ENCODE measurements at regions not wholly inside any gene's neighbourhood (a gene's known extent, or its start where the extent isn't known, plus 50 kb on each side); places are given as distances from the start of the nearest gene placed in this dataset.

DNA sequence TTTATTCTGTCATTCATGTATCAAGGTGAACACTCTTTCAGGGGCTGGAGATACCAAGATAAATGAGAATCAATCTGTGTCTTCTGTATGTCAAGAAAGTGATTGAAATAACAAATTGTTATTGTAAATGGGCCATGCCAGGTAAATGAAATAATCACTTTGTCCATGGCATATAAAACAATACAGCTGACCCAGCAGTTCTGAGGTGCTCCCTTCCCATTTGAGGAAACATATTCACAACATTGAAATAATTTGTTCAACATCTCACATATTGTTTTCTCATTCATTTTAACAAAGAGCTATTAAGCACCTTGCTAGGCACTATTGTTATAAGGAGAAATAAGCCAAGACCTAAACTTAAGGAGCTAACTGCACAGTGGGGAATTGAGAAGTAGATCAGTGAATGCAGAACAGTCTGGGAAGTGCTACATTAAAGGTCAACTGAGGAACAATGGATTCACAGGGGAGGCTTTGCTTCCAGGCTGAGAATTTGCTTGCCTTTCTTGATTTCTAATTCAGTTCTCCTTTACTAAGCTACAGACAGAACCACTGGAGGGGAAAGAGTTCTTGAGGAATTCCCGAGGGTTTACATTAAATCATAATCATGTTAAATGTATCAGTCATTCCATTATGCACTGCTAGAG is 806.3 kb upstream of the ARPP21 start:
- ChIA-PET POLR2A (ENCODE audit: unreplicated experiment) (no interaction called here), CTCF (no interaction called here)
- Histone ChIP-seq H3K4me1 (replicated peaks; ENCODE audit: insufficient read depth) (no peaks in the 10 kb centered on the region), H3K9me2 (ENCODE audit: insufficient read depth) (no peaks in the 10 kb centered on the region), H3K27ac (no peak overlapping the region), H3K9me3 (ENCODE audit: insufficient read depth, low read depth) (no peaks in the 10 kb centered on the region), H2AFZ (no peak overlapping the region), H3K4me3 (no peak overlapping the region), H3K36me3 (ENCODE audit: low read depth) (no peaks in the 10 kb centered on the region), H3F3A (ENCODE audit: insufficient read depth, low read depth) (no peaks in the 10 kb centered on the region), H3K27me3 (ENCODE audit: insufficient read depth, low read depth) (no peaks in the 10 kb centered on the region), H3K4me2 (no peak overlapping the region), H3K79me2 (ENCODE audit: low read depth) (no peaks in the 10 kb centered on the region), H4K20me1 (ENCODE audit: insufficient read depth) (no peaks in the 10 kb centered on the region)
- no TSS peak for BruUV-seq (replicated peaks)
- intact Hi-C loops (cut with micrococcal nuclease; ENCODE audit: unreplicated experiment), result no loop called here
- TF ChIP-seq EZH2 (IDR thresholded peaks at IDR 0.05; ENCODE audit: low read depth), result no peak
- TF ChIP-seq, protein P1, sequence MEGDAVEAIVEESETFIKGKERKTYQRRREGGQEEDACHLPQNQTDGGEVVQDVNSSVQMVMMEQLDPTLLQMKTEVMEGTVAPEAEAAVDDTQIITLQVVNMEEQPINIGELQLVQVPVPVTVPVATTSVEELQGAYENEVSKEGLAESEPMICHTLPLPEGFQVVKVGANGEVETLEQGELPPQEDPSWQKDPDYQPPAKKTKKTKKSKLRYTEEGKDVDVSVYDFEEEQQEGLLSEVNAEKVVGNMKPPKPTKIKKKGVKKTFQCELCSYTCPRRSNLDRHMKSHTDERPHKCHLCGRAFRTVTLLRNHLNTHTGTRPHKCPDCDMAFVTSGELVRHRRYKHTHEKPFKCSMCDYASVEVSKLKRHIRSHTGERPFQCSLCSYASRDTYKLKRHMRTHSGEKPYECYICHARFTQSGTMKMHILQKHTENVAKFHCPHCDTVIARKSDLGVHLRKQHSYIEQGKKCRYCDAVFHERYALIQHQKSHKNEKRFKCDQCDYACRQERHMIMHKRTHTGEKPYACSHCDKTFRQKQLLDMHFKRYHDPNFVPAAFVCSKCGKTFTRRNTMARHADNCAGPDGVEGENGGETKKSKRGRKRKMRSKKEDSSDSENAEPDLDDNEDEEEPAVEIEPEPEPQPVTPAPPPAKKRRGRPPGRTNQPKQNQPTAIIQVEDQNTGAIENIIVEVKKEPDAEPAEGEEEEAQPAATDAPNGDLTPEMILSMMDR (conservative IDR thresholded peaks at IDR 0.05), result no peak
- DNase-seq, result no peak

DNA sequence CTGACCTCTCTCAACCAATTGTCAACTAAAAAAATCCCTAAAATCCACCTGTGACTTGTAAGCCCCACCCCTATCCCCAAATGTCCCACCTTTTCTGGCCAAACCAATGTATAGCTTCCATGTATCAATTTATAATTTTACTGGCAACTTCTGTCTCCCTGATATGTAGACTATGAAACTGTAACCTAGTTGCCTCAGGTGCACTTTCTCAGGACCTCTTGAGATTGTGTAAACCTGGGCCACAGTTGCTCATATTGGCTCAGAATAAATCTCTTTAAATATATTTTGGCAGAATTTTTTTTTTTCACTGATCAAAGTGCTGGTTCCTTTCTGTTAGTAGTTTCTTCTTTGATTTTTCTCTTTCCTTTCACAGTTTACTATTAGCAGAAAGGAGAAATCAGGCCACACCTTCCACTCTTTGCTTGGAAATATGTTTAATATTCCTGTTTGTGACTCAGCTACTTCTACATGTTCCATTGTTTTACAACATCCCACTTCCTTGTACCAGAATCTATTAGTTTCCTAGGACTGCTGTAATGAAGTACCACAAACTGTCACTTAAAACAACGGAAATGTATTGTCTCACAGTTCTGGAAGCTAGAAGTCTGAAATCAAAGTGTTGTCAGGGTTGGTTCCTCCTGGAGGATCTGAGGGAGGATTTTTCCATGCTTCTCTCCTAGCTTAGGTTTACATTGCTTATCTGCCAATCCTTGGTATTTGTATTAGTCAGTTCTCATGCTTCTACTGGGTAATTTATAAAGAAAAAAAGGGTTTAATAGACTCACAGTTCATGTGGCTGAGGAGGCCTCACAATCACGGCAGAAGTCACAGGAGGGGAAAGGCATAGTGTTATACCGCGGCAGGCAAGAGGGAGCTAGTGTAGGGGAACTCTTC is 801.2 kb upstream of the ARPP21 start:
- TF ChIP-seq EZH2 (IDR thresholded peaks at IDR 0.05; ENCODE audit: low read depth), result no peak
- TF ChIP-seq, protein P1 (conservative IDR thresholded peaks at IDR 0.05), result no peak
- POLR2A ChIA-PET (ENCODE audit: unreplicated experiment), result no interaction called here
- CTCF ChIA-PET, result no interaction called here
- H3K4me1 ChIP-seq (replicated peaks; ENCODE audit: insufficient read depth), result no peaks in the 10 kb centered on the region
- H3K4me3 ChIP-seq, result no peak overlapping the region
- DNase-seq, result no peak
- H3K9me3 ChIP-seq (ENCODE audit: insufficient read depth, low read depth), result no peaks in the 10 kb centered on the region
- H3K9me2 ChIP-seq (ENCODE audit: insufficient read depth), result no peaks in the 10 kb centered on the region
- H3K36me3 ChIP-seq (ENCODE audit: low read depth), result no peaks in the 10 kb centered on the region
- no TSS peak for BruUV-seq (replicated peaks)
- H3F3A ChIP-seq (ENCODE audit: insufficient read depth, low read depth), result no peaks in the 10 kb centered on the region
- H2AFZ ChIP-seq, result no peak overlapping the region
- intact Hi-C loops (cut with micrococcal nuclease; ENCODE audit: unreplicated experiment), result no loop called here
- H3K79me2 ChIP-seq (ENCODE audit: low read depth), result no peaks in the 10 kb centered on the region
- H3K27me3 ChIP-seq (ENCODE audit: insufficient read depth, low read depth), result no peaks in the 10 kb centered on the region
- H4K20me1 ChIP-seq (ENCODE audit: insufficient read depth), result no peaks in the 10 kb centered on the region
- H3K4me2 ChIP-seq, result no peak overlapping the region
- no peak overlapping the region for H3K27ac ChIP-seq

DNA sequence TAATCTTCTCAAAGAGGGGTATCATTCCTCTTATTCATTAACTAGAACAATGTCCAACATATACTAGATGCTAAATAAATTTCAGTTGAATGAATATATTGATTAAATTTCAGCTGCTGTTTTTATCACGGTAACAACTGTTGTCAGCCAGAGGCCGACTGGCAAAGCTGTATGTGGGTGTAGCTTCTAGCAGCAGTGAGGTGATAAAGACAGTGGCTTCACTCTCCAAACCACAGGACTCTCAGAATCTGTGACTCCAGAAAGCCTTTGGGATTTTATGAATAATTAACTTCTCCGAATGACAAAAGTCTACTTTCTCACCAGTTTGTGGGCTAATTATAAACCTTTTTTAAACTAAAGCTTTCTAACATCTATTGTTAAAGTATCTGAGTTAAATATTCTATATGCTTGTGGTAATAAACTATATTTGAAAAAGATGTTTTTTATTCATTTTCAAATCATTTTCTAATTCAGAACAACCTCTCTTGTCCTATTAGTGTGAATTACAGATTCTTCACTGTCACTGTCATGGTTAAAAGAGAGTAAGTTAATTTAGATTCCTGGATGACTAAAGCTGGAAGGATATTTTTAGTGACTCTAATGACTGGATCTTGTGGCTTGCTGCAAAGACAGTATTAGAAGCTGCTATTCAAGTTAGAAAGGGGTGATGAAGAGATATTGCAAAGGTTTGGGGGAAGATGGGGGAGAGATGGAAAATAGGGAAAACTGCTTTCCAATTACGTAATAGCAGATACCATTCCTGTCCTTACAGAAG is 796.4 kb upstream of the ARPP21 start:
- Histone ChIP-seq H3K9me3 (ENCODE audit: insufficient read depth, low read depth) (no peaks in the 10 kb centered on the region), H3K79me2 (ENCODE audit: low read depth) (no peaks in the 10 kb centered on the region), H3K27me3 (ENCODE audit: insufficient read depth, low read depth) (no peaks in the 10 kb centered on the region), H3K27ac (no peak overlapping the region), H3K4me1 (replicated peaks; ENCODE audit: insufficient read depth) (no peaks in the 10 kb centered on the region), H3F3A (ENCODE audit: insufficient read depth, low read depth) (no peaks in the 10 kb centered on the region), H4K20me1 (ENCODE audit: insufficient read depth) (no peaks in the 10 kb centered on the region), H3K4me2 (no peak overlapping the region), H3K36me3 (ENCODE audit: low read depth) (no peaks in the 10 kb centered on the region), H2AFZ (no peak overlapping the region), H3K4me3 (no peak overlapping the region), H3K9me2 (ENCODE audit: insufficient read depth) (no peaks in the 10 kb centered on the region)
- intact Hi-C loops (cut with micrococcal nuclease; ENCODE audit: unreplicated experiment), result no loop called here
- no TSS peak for BruUV-seq (replicated peaks)
- ChIA-PET CTCF (no interaction called here), POLR2A (ENCODE audit: unreplicated experiment) (no interaction called here)
- no peak for DNase-seq
- TF ChIP-seq, protein P1 (conservative IDR thresholded peaks at IDR 0.05), result no peak
- no peak for TF ChIP-seq EZH2 (IDR thresholded peaks at IDR 0.05; ENCODE audit: low read depth)
